ENCODE measurements at regions not wholly inside any gene's neighbourhood (a gene's known extent, or its start where the extent isn't known, plus 50 kb on each side); places are given as distances from the start of the nearest gene placed in this dataset.

DNA sequence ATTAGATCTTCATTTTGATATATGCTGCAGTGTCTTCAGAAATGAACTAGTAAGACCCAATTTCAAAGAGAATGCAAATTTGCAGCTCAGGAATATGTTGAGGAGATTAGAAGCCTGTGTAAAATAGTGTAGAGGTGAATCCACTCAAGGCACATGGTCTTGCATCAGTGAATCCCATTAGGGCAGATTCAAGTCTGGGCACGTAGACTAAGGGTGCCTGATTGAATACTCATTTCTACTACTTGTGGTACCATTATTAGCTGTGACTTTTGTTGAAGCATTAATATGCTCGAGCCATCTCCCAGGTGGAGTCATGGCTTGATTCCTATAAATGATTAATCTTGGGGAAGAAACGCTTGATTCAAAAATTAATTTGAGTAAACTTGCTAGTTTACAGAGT is 129.4 kb downstream of the AKAP11 start:
- TF ChIP-seq, protein P1, sequence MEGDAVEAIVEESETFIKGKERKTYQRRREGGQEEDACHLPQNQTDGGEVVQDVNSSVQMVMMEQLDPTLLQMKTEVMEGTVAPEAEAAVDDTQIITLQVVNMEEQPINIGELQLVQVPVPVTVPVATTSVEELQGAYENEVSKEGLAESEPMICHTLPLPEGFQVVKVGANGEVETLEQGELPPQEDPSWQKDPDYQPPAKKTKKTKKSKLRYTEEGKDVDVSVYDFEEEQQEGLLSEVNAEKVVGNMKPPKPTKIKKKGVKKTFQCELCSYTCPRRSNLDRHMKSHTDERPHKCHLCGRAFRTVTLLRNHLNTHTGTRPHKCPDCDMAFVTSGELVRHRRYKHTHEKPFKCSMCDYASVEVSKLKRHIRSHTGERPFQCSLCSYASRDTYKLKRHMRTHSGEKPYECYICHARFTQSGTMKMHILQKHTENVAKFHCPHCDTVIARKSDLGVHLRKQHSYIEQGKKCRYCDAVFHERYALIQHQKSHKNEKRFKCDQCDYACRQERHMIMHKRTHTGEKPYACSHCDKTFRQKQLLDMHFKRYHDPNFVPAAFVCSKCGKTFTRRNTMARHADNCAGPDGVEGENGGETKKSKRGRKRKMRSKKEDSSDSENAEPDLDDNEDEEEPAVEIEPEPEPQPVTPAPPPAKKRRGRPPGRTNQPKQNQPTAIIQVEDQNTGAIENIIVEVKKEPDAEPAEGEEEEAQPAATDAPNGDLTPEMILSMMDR (conservative IDR thresholded peaks at IDR 0.05), result no peak
- TF ChIP-seq EZH2 (IDR thresholded peaks at IDR 0.05; ENCODE audit: low read depth), result no peak
